OCI-LY3 (cell line): ENCODE measurements at regions not wholly inside any gene's neighbourhood (a gene's known extent, or its start where the extent isn't known, plus 50 kb on each side); places are given as distances from the start of the nearest gene placed in this dataset.

ENCODE experiments used
- EZH2phosphoT487 ChIP-seq: fragments of 200-600 bp; shearing (Covaris generic); IDR thresholded peaks from 2 replicates; pipeline ENCODE4 v1.6.1; 2018; ENCODE audit warnings: antibody characterized with exemption, mixed run types, low read depth
- TF ChIP-seq, protein P1 (sequence below): fragments of 200-600, 300-600 bp; sonication (generic); IDR thresholded peaks from 2 replicates; pipeline ENCODE4 v1.5.1; 2014; ENCODE audit warnings: antibody characterized with exemption, low read length, low read depth

DNA sequence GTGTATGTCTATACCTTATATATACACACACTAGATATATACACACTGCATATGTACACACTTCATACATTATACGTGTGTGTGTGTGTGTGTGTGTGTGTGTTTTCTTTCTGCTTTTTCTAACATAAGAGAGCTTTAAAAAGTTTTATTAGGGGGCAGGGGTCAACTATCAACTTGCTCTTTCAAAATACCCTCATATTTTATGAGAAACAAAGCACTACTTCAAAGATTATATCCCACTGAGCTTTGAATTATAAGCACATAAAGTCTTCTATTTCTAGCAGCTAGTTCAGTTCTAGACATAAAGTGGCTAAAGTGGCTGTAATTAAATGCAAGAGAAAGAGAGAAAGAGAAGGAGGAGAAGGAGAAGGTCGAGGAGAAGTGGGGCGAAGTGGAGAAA is 1361.3 kb downstream of the ZPLD1 start:
- TF ChIP-seq, protein P1, sequence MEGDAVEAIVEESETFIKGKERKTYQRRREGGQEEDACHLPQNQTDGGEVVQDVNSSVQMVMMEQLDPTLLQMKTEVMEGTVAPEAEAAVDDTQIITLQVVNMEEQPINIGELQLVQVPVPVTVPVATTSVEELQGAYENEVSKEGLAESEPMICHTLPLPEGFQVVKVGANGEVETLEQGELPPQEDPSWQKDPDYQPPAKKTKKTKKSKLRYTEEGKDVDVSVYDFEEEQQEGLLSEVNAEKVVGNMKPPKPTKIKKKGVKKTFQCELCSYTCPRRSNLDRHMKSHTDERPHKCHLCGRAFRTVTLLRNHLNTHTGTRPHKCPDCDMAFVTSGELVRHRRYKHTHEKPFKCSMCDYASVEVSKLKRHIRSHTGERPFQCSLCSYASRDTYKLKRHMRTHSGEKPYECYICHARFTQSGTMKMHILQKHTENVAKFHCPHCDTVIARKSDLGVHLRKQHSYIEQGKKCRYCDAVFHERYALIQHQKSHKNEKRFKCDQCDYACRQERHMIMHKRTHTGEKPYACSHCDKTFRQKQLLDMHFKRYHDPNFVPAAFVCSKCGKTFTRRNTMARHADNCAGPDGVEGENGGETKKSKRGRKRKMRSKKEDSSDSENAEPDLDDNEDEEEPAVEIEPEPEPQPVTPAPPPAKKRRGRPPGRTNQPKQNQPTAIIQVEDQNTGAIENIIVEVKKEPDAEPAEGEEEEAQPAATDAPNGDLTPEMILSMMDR = no peak
- no peak for TF ChIP-seq EZH2phosphoT487
